Right renal pelvis (tissue), 4 donors: ENCODE measurements at regions not wholly inside any gene's neighbourhood (a gene's known extent, or its start where the extent isn't known, plus 50 kb on each side); places are given as distances from the start of the nearest gene placed in this dataset.

Experiments
- DNase-seq, 4 donors: peaks; one replicate each; pipeline ENCODE4 v3.0.0-alpha.2; 2013; ENCODE audit warnings: low read depth in 4 of 4, low spot score in 3 of 4, missing footprints in 1 of 4

- DNase-seq = no peak
Observed at GRCh38 chr18:30562231-30562630, 480.3 kb downstream of the DSC3 start.

GRCh38 chr18:30556112-30556511, 486.4 kb downstream of the DSC3 start:
- DNase-seq = no peak

GRCh38 chr18:30545393-30545792, 497.1 kb downstream of the DSC3 start:
- no peak for DNase-seq

- no peak for DNase-seq
Observed at GRCh38 chr18:30544141-30544540, 498.4 kb downstream of the DSC3 start.

GRCh38 chr18:30533716-30534115, 508.8 kb downstream of the DSC3 start:
- no peak for DNase-seq

GRCh38 chr18:30527917-30528316, 514.6 kb downstream of the DSC3 start:
- DNase-seq = no peak

GRCh38 chr18:30527226-30527625, 515.3 kb downstream of the DSC3 start:
- no peak for DNase-seq

GRCh38 chr18:30522288-30522929, 520.1 kb downstream of the DSC3 start:
- DNase-seq = no peak

- DNase-seq = no peak
Observed at GRCh38 chr18:30514059-30514458, 528.5 kb downstream of the DSC3 start.

- no peak for DNase-seq
Observed at GRCh38 chr18:30512872-30513271, 529.7 kb downstream of the DSC3 start.

GRCh38 chr18:30510882-30511281, 531.7 kb downstream of the DSC3 start:
- DNase-seq = no peak

GRCh38 chr18:30501594-30501993, 540.9 kb downstream of the DSC3 start:
- no peak for DNase-seq

- DNase-seq = no peak
Observed at GRCh38 chr18:30500240-30500945, 542.1 kb downstream of the DSC3 start.

GRCh38 chr18:30499721-30500120, 542.8 kb downstream of the DSC3 start:
- no peak for DNase-seq

- DNase-seq = no peak
Observed at GRCh38 chr18:30492552-30493129, 549.9 kb downstream of the DSC3 start.

GRCh38 chr18:30491815-30492551, 550.6 kb downstream of the DSC3 start:
- no peak for DNase-seq

GRCh38 chr18:30489890-30490643, 552.5 kb downstream of the DSC3 start:
- no peak for DNase-seq

- DNase-seq = no peak
Observed at GRCh38 chr18:30487962-30488361, 554.6 kb downstream of the DSC3 start.

GRCh38 chr18:30486856-30487255, 555.7 kb downstream of the DSC3 start:
- no peak for DNase-seq

- no peak for DNase-seq
Observed at GRCh38 chr18:30485078-30485477, 557.5 kb downstream of the DSC3 start.

GRCh38 chr18:30481871-30482270, 560.7 kb downstream of the DSC3 start:
- DNase-seq = no peak
